ENCODE measurements at regions not wholly inside any gene's neighbourhood (a gene's known extent, or its start where the extent isn't known, plus 50 kb on each side); places are given as distances from the start of the nearest gene placed in this dataset.

DNA sequence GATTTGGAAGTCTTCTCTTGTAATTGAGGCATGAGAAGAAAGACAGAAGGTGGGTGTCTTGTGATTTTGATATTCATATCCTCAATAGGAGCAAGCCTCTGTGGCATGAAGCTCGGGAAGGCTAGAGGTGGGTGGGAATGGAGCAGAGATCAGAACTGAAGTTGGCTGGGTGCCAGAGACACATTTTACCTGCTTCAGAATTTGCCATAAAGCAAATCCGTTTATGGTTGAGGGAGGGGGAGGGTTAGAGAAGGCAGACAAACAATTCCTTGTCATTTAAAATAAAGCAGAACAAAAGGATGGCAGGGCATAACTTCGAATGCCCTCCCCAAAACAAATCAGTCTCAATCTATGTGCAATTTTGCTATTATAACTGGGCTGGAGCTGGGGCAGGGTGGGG lies 305.9 kb downstream of the KLF5 start:
- DNase-seq = no peak

DNA sequence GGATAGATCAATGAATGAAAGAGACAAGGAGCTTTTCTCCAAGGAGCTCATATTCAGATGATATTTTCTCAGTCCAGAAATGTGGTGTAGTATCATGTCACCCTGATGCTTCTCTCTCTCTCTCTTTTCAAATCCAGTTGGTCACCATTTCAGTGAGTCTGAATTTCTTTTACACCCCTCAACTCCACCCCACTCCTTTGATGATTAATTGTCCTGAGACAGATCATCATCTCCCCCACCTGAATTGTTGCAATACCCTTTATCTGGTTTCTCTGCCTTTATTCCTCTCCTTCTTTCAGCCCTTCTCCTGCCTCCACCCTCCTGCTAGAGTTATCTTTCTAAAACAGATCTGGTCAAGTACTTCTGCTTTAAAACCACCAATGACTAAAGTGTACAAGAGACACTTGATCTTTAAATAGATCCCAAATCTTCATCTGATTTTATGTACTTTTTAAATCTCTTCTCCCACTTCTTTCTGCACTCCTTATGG lies 299.8 kb downstream of the KLF5 start:
- DNase-seq = no peak

DNA sequence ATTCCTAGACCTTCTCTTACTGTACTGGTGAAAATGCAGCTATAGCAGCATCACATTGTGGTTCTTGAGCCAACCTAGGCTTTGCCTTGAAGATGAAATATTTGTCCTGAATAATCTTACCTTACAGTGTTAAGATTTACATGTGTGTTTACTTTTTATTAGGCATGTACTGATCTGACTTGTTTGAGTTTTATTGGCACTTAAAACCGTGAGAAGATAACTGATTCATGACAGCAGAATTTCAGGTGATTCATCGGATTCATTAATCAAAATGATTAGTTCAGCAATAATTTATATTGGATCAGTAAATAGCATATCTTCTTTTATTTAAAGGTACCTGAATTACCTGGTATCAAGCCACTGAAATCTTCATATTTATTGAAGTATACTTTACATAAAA lies 296.3 kb downstream of the KLF5 start:
- no peak for DNase-seq

DNA sequence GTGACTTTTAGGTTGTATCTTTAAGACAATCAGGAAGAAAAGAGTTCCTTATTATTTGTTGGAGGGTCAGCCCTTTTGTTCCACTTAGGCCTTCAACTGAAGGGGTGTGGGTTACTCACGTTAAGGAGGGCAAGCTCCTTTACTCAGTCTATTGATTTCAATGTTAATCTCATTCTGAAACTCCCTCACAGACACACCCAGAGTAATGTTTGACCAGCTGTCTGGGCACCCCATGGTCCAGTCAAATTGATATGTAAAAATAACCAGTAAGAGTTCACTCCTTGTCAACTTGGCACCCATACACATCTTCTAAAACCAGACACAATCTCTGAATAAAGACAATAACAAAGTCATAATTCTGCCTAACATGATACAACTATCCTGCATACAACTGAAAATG lies 292.9 kb downstream of the KLF5 start:
- no peak for DNase-seq

DNA sequence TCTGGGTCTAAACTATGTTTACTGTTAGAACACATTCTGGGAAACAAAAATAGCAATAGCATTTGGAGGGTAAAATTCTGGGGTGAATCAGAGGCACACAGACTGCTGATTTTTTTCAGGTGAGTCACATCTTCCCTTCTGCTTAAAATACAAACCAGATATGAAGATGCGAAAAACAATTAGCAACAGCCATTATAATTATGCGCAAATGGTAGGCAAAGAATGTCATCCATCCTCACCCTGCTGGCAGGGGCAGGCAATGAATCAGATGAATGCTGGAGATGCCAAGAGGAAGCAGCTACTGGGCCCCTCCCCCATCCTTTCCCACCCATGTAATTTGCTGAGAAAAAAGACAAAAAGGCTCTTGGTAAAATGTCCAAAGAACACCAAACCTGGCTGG lies 282.9 kb downstream of the KLF5 start:
- DNase-seq = no peak

DNA sequence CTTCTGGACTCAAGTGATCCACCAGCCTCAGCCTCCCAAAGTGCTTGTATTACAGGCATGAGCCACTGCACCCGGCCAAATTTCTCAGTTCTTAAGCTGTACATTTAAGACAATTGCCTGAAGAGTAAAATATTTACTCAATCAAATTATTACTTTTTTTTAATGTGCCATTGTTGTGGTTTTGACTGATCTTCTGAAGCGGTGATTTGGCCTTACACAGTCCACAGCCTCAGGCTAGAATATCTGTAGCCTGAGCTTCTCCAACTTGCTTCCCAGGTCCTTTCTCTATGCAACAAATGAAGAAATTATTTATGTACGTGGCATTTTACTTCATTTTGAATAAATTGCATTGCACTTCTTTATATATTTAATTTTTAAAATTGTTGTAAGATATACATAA lies 281.3 kb downstream of the KLF5 start:
- no peak for DNase-seq

DNA sequence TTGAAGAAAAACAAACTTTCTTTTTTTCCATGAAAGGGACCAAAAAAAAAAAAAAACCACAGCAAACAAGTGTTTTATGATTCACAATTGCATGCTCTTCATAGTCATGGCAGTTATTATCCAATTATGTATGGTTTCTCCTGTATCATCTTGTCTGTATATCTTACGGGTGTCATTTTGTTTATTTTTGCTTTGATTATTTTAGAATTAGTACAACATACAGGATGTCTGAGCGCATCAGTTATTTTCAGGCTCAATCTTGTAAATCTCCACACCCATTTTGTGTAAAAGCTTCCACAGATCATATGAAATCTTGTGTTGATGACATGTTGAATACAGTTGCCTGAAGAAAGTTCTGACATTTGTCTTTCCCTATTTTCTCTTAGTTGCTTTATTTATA lies 280.3 kb downstream of the KLF5 start:
- no peak for DNase-seq

DNA sequence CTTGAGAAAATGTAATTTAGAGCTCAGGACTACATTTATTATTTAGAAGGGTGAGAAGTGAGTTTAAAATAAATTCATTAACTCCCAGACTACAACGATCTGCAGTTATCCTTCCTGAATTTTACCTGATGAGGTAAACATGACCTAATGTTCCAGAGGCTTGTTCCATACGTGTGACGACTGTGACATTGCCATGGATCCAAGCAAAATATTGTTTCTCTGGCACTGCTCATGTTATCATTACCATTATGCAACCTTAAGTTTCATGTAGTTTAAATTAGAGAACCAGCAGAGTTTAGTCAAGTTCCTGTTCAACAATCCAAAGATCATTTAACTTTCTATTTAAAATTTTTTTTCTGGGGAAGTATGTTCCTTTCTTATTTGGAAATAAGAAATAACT lies 279.6 kb downstream of the KLF5 start:
- DNase-seq = no peak

DNA sequence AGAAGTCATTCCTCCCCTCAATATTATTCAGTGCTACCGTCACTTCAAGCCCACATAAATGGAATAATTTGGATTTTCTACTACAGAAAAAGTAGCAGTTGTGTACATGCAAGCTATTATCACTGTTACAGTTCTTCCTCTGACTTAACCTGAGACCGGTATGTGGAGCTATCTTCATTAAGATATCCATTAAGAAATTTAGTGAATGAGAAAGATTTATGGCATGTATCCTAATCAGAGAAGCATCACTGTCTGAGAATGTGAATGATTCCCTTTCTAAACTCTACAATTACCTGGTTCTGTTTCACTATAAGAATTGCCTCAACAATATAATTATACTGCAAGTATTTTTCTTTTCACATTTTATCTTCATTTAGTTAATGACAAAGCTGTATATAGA lies 278.7 kb downstream of the KLF5 start:
- no peak for DNase-seq

DNA sequence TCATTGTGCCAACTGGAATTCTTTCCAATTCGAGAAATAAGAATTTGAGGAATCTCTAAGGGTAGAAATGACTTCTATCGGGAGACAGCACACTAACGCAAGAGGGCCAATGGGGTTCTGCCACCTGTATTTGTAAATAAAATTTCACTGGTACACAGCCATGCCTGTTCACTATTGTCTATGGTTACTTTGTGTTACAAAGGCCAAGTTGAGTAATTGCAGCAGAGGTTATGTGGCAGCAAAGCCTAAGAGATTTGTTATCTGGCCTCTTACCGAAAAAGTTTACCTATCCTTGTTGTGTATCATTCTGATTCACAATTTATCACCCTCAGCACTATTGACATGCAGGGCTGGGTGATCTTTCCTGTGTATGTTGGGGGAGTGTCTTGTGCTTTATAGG lies 278.0 kb downstream of the KLF5 start:
- DNase-seq = no peak

DNA sequence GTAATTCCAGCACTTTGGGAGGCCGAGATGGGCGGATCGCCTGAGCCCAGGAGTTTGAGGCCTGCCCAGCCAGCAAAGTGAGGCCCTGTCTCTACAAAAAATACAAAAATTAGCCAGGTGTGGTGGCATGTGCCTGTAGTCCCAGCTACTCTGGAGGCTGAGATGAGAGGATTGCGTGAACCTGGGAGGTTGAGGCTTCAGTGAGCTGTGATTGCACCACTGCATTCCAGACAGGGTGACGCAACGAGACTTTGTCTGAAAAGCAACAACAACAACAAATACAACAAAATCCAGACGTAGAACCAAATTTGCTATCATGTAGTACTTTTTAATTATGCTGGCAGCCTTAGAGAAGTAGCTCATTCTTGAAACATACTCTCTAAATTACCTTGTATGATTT lies 277.1 kb downstream of the KLF5 start:
- DNase-seq = no peak

DNA sequence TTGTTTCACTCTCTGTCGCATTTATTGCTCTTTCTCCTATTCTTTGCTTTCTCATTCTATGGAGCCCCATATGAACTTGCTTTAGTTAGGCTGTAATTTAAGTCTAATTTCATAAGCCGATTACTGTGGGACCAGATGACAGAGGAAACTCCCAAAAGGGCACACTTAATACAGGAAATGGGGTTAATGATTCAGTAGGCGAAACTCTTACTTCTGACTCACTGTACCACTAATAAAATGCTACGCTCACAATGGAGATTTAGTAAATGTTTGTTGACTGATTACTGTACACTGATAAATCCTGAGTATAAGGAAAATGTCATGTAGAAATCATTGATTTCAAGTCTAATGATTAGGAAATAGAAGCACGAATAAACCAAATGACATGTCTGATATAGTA lies 276.4 kb downstream of the KLF5 start:
- no peak for DNase-seq

DNA sequence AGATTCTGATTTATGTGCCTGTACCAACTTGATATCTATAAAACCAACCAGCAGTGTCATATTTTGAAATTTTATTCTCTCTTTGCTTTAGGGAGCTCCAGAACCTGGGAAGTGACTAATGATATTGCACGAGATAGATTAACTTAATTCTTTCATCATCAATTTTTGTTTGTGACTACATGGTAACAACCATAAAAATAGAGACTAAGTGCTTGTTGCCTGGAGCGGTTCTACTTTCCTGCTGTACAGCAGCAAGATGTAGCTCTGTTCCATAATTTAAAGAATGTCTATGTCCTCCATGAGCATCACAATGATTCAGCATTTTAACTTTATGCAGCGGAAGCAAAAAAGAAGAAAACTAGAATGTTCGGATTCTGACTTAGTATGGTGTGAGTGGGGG lies 275.6 kb downstream of the KLF5 start:
- no peak for DNase-seq

DNA sequence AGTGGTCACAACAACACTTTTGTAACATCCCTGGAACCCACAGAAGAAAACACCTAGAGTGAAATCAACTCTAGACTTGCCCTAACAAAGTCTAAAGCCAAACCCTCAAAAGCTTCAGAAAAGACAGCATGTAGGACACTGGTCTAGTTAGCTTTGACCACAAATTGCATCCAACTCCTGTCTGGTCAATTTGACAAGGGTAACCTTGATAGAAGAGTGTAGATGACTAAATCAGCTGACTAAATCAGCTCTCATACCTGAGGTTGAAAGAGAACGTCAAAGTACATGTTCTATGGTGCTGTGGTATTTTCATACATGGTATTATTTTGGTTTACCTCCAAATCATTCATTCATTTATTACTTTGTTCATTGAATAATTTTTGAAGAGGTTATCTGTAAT lies 272.8 kb downstream of the KLF5 start:
- no peak for DNase-seq

DNA sequence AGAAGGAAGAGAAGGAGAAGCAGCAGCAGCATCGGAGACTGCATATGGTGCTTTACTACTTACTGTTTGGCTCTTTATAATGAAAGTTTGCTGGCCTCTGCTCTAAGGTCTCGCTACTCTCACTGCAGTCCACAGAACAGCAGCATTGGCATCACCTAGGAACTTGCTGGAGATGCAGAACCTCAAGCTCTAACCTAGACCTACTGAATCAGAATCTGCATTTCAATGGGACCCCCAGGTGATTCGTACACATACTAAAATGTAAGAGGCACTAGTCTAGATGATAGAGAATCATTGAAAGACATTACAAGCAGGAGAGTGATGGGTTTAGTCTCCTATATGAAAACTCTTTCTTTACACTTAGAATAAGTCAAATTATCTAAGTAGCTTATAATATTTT lies 270.6 kb downstream of the KLF5 start:
- DNase-seq = no peak

DNA sequence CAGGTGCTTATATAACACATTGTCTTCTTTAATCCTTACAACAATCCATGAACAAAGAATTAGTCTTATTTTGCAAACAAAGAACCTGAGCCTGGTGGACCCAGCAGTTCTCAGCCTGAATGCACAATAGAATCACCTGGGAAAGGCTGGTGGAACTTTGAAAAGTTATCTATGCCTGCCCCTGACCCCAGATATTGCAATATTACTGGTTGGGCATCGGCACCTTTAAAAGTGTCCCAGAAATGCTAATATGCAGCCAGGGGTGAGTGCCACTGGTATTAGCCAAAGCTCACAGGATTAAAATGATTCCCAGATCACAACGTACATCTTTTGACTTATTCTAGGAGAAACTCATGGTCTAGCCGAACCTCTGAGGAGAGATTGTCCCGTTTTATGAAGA lies 268.8 kb downstream of the KLF5 start:
- DNase-seq = no peak

DNA sequence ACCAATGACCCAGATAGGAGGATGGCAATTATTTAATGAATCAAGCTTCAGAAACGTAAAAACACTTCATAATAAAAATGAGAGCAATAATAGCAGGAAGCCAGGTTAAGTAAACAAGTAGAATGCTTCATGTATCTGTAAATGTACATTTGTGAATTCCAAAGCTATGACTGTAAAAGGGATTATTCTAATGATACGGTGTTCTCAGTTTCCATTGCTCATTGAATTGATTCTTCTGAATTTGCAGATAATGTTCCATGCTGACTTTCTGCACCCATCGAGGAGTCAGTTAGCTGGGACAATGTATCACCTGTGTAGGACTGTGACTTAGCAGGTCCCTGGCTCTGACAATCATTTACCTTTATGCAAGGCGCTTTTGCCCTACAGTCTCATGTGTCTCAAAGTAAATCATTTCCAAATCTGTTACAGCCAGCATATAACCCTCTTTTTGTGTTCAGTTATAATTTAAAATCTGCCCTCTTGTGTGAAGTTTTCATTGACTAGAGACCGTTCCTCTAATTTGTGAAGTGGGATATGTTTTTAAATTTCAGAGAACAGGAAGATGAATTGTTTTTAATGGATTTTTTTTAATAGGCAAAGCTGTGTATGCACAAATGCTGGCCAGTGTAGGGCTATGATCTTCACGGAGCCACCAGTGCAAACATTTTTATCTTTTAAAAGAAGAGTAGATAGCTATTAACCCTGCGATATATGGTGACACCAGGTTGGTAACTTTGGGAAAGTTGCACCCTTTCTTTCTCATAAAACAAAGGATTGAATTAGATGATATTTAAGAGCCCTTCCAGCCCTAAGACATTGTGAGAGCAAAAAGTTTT lies 267.1 kb downstream of the KLF5 start:
- DNase-seq = no peak

DNA sequence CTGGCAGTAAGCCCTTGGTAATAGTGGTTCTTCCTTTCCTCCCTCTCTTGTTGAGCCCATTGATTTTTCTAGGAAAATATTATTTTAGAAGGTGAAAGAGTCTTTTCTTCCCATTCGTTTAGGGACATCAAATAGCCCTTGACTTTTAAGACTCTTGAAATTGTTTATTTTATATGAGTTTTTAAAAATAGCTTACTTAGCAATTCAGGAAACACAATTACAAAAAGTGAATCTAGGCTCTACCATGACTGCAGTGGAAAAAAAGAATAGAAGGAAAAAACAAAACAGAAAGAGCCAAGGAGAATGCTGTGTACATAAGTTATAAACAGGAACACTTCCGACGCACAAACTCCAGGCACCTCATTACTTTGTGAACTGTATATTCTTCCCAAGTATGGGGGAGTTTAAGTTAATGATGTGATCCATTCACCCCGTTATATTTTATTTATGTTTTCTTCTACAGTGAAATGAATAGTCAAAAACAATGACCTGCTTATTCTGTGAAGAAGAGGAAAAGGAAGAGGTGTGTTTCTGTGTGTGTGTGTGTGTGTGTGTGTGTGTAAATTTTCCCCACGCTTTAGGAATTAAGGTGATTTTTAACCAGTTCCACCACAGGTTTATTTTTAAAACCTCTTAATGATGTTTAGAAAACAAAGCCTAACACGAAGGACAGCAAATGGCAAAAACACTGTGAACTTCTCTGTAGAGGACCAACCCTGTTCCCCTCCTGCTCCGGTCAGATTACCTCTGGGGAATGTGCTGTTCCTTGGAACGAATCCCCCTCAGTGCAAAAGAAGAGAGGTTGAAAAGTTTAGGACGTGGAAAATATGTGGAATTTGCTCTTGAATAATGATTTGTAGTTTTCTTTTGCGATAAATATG lies 266.3 kb downstream of the KLF5 start:
- DNase-seq = no peak

DNA sequence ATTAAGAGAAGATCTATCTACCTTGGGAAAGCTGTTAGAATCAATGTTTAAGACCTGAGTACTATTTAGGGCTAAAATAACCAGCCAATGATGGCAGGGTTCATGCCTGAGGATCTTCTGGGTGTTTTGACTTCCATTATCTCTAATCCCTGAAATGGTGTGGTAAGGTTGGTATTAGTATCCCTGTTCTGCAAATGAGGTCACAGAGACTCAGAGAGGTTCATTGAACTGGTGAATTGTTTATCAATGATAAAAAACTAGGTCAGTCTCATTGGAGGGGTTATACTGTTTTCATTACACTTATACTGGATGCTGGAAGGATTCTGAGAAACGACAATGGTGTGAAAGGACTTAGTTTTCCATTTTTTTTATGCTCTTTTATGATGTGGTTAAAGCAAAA lies 264.8 kb downstream of the KLF5 start:
- no peak for DNase-seq

DNA sequence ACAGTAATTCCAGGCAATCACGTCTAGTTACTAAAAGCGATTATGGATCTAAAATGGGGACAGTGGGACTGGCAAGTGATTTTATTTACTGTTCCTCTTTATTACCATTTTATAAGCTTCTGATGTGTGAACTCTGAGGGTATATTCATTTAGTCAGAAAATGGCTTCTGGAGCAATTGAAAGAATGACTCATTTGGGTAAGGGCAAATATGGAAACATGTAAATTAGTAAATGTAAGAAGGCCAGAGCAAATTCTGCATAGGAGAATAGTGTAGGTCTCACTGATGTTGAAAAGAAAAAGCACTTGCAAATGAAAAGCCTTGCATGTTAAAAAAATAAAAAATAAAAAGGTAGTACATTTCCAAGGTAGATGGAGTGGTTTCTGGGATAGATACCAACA lies 262.2 kb downstream of the KLF5 start:
- DNase-seq = no peak

DNA sequence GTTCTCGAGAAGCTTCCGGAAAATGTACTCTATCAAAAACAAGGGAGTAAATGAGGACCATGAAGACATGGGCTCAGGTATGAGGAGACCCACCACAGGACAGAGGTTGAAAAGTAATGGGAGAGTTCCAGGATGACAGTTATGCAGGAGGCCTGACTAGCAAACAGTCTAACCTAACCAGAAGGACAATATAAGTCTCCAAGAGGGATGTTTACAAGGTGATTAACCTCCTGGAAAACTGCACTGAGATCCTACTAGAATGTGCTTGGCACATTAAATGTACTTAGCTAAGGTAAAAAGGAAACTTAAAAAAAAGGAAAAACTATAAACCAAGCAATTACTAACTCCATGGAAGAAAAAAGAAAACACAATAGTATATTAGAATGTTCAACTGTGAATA lies 258.3 kb downstream of the KLF5 start:
- no peak for DNase-seq

DNA sequence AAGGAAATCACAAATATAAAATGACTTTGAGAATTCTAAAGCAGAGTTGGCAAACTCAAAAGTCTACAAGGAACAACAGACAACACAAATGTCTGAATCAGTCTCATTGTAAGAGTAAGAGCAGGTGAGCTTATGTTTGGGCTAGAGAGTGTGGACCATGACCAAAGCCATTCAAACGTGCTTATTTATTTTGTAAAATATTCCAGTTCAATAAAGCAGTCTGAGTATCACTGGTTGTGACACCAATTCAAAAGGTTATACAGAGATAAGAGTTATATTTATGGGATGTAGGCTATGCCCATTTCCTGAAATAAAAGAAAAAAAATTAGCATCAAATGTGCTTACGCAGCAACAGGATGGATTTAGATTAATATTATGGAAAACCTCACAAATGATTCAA lies 251.6 kb downstream of the KLF5 start:
- no peak for DNase-seq

DNA sequence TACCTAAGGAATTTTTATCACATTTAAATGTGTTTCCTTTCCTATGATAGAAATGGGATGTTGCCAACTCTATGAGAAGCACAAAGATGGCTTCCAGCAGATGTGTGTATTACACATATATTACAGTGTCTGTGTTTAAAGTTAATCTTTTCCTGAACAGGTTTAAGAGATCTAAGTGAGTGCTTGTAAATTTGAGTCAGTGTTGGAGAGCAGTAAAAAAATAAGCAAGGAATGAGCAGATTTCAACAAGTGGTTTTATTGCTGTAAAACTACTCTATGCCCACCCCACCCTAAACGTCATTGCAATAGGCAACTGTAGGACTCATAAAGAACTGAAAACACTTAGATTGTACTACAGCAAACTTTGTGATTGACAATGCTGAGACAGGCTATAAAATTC lies 248.7 kb downstream of the KLF5 start:
- DNase-seq = no peak
